GM12864 (cell line): ENCODE measurements at regions not wholly inside any gene's neighbourhood (a gene's known extent, or its start where the extent isn't known, plus 50 kb on each side); places are given as distances from the start of the nearest gene placed in this dataset.

Experiments used
- DNase-seq: peaks from one replicate; pipeline ENCODE4 v3.0.0-alpha.2; 2011; ENCODE audit warnings: low read depth
- H3K4me3 ChIP-seq: 2 replicates; pipeline ENCODE4 v1.5.1; 2011; ENCODE audit warnings: mild to moderate bottlenecking, low read depth, low read length, control low read depth
- TF ChIP-seq, protein P1 (sequence below): IDR thresholded peaks from 2 replicates; pipeline ENCODE4 v1.5.1; 2011; ENCODE audit warnings: low read depth, mild to moderate bottlenecking, moderate library complexity, low read length, control low read depth, inconsistent platforms; ENCODE audit errors: missing control alignments

DNA sequence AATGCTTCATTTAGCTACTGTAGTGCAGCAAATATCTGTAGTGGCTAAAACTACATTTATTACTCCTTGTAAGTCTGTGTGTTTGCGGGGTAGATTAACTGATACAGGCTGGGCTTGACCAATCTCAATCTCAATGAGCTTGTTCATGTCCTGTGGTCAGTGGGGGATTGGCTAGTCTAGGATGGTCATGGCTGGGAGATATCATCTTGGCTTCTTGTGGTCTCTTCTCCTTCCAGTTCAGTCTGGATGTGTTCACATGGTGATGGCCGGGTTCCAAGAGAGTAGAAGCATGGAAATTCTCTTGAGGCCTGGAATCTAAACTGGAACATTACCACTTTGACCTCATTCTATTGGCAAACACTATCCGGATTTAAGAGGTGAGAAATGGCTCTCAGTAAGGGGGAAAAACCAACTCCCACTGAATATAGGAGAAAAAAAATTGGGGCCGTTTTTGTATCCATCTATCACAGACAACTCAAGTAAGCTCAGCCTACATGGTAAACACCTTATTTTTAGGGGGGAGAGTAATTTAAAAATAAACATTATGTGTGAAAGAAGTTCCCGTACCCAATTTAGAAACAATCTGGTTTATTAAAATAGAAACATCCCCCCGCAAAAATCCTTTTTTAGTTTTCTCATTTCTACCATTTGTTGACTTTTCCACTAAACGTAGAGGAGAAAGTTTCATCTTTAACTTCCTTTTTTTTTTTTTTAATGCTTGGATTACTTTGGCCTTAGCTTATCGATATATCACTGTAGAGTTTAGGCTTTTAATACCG, 284.9 kb upstream of the TBC1D5 start:
- no peak for DNase-seq
- TF ChIP-seq, protein P1, sequence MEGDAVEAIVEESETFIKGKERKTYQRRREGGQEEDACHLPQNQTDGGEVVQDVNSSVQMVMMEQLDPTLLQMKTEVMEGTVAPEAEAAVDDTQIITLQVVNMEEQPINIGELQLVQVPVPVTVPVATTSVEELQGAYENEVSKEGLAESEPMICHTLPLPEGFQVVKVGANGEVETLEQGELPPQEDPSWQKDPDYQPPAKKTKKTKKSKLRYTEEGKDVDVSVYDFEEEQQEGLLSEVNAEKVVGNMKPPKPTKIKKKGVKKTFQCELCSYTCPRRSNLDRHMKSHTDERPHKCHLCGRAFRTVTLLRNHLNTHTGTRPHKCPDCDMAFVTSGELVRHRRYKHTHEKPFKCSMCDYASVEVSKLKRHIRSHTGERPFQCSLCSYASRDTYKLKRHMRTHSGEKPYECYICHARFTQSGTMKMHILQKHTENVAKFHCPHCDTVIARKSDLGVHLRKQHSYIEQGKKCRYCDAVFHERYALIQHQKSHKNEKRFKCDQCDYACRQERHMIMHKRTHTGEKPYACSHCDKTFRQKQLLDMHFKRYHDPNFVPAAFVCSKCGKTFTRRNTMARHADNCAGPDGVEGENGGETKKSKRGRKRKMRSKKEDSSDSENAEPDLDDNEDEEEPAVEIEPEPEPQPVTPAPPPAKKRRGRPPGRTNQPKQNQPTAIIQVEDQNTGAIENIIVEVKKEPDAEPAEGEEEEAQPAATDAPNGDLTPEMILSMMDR, result no peak

DNA sequence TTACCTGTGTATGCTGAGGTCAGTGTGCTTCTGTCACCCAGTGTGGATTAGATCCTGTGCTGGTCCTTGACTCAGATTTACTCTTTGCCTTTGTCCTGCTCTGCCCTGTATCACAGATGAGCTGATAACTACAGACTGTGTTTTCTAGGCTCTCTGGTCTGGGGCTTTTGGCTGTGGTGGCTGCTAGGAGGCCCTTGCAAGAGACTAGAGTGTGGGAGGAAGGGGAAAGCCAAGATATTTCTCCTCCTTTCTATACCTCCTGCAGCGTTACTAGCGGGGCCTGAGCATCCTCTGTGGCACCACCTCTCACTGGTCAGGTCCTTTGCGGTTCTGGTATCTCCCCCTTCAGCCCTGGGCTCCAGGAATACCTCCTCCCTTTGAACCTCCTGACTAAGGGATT, 282.3 kb upstream of the TBC1D5 start:
- TF ChIP-seq, protein P1, result no peak
- DNase-seq, result no peak
- no peak overlapping the region for H3K4me3 ChIP-seq

More for the DNA sequence above, 284.9 kb upstream of the TBC1D5 start:
- H3K4me3 ChIP-seq, result no peak overlapping the region

DNA sequence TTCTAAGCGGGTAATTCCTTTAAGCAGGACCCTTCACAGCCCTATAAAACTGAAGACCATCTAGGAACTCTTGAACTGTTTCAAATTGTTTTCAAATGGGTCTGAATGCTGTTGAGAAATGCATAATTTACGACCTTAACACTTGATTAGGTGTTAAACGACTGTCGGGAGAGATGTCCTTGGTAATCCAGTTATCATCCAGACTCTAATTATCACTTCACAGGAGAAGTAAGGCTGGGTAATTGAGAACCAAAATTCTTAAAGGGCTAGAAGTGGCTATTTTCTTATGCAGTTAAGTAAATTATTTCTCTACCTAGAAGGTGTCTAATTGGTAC, 276.7 kb upstream of the TBC1D5 start:
- TF ChIP-seq, protein P1, result no peak
- no peak overlapping the region for H3K4me3 ChIP-seq

DNA sequence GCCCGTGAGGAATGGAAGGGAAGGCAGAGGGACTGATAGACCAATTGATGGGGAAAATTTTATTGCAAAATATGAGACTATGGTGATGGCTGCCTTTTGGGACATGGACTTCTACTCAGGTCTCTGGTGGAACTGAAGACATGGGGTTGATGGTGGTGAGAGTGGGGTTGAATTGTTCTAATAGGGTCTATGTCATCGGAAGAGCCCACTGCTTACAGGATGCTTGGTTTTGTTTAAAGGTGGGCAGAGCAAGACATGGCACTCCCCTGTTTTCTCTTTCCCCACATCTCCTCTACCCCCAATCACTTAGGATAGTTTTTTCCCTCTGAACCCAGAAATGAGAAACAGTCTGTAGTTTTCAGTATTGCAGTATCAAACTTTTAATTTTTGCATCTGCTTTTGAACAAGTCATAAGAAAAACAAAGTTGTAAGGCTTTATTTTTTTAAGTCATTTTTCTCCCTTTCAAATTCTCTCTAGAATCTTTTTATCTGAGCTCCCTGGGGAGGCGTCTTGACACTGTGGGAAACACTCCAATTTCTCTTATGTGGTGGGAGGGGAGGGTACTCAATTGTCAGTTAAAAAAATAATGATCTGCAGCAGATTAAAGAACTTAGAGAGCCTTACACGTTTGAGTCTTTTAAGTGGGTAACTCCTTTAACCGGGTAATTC, 276.2 kb upstream of the TBC1D5 start:
- no peak overlapping the region for H3K4me3 ChIP-seq
- TF ChIP-seq, protein P1, result no peak
- no peak for DNase-seq

More for the DNA sequence above, 276.7 kb upstream of the TBC1D5 start:
- no peak for DNase-seq

DNA sequence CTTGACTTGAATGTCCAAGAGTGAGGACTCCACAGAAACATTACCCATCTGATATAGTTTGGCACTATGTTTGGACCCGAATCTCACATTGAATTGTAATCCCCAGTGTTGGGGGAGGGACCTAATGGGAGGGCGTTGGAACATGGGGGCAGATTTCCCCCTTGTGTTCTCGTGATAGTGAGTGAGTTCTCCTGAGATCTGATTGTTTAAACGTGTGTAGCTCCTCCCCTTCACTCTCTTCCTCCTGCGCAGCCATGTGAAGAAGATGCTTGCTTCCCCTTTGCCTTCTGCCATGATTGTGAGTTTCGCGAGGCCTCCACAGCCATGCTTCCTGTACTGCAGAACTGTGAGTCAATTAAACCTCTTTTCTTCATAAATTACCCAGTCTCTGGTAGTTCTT, 273.9 kb upstream of the TBC1D5 start:
- TF ChIP-seq, protein P1, result no peak
- DNase-seq, result no peak
- H3K4me3 ChIP-seq, result no peak overlapping the region

DNA sequence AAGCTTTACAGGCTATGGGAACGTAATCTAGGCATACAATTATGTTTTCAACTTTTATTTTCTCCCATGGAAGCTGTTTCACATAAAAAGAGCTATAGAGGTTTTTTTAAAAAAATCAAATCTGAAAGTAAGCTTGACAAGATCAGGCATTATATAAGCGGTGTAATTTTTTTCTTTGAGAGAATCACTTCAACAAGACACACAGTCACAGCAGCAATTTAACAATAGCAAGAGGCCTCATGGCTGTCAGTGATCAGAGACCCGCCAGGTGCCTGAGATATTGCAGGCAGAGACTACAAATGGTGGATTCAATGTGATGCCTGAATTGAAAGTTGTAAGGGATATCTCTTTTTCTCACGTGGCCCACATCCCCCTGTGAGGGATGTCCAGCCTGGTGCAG, 270.5 kb upstream of the TBC1D5 start:
- TF ChIP-seq, protein P1, result no peak
- no peak overlapping the region for H3K4me3 ChIP-seq
- no peak for DNase-seq
